ENCODE measurements at regions not wholly inside any gene's neighbourhood (a gene's known extent, or its start where the extent isn't known, plus 50 kb on each side); places are given as distances from the start of the nearest gene placed in this dataset.
A peak's percentile ranks its signal among the peaks of the same experiment; 100 is the strongest.

GRCh38 chr13:108496362-108497210 is 132.8 kb upstream of the MYO16 start:
- under 1% methylated on average over 30 of the region's 30 CpGs for WGBS (ENCODE audit: insufficient coverage)
- H3K27me3 ChIP-seq (ENCODE audit: control insufficient read depth, insufficient read depth, low read length) = peaks cover 13% of the 10 kb centered on the region
- peak in 4 of 6 donors; percentile 31 to 81 (median 54) for DNase-seq (ENCODE audit: low read depth in 4 of 6, low spot score in 6 of 6)
- peaks cover 20% of the 10 kb centered on the region for H3K4me1 ChIP-seq (ENCODE audit: control insufficient read depth, insufficient read depth, low read length)
- peak overlapping the region; percentile 63 for H3K4me3 ChIP-seq (ENCODE audit: low read depth, low read length)
- no peaks in the 10 kb centered on the region for H3K9me3 ChIP-seq (ENCODE audit: control insufficient read depth, insufficient read depth, low read length)
- H3K27ac ChIP-seq (ENCODE audit: low read depth, low read length) = peak overlapping the region; percentile 47
- no peaks in the 10 kb centered on the region for H3K36me3 ChIP-seq (ENCODE audit: control insufficient read depth, insufficient read depth, low read length)

GRCh38 chr13:108500711-108501110 is 128.7 kb upstream of the MYO16 start:
- H3K4me3 ChIP-seq (ENCODE audit: low read depth, low read length) = no peak overlapping the region
- no peak overlapping the region for H3K27ac ChIP-seq (ENCODE audit: low read depth, low read length)
- peaks cover 7% of the 10 kb centered on the region for H3K27me3 ChIP-seq (ENCODE audit: control insufficient read depth, insufficient read depth, low read length)
- peaks cover 4% of the 10 kb centered on the region for H3K9me3 ChIP-seq (ENCODE audit: control insufficient read depth, insufficient read depth, low read length)
- peaks cover 11% of the 10 kb centered on the region for H3K4me1 ChIP-seq (ENCODE audit: control insufficient read depth, insufficient read depth, low read length)
- no peaks in the 10 kb centered on the region for H3K36me3 ChIP-seq (ENCODE audit: control insufficient read depth, insufficient read depth, low read length)
- no peak for DNase-seq (ENCODE audit: low read depth in 4 of 6, low spot score in 6 of 6)
- 32% methylated on average over 6 of the region's 6 CpGs for whole genome bisulfite sequencing (ENCODE audit: insufficient coverage)

GRCh38 chr13:108508263-108508662 is 121.1 kb upstream of the MYO16 start:
- DNase-seq (ENCODE audit: low read depth in 4 of 6, low spot score in 6 of 6) = peak in 1 of 6 donors; percentile 38
- Histone ChIP-seq H3K4me1 (ENCODE audit: control insufficient read depth, insufficient read depth, low read length) (no peaks in the 10 kb centered on the region), H3K4me3 (ENCODE audit: low read depth, low read length) (no peak overlapping the region), H3K27me3 (ENCODE audit: control insufficient read depth, insufficient read depth, low read length) (no peaks in the 10 kb centered on the region), H3K9me3 (ENCODE audit: control insufficient read depth, insufficient read depth, low read length) (peaks cover 4% of the 10 kb centered on the region), H3K36me3 (ENCODE audit: control insufficient read depth, insufficient read depth, low read length) (no peaks in the 10 kb centered on the region), H3K27ac (ENCODE audit: low read depth, low read length) (no peak overlapping the region)
- no CpG with 5 or more reads among the region's 1 CpG for WGBS (ENCODE audit: insufficient coverage)

GRCh38 chr13:108525827-108526226 is 103.6 kb upstream of the MYO16 start:
- peak in 2 of 6 donors; percentile 6 to 28 for DNase-seq (ENCODE audit: low read depth in 4 of 6, low spot score in 6 of 6)
- H3K27me3 ChIP-seq (ENCODE audit: control insufficient read depth, insufficient read depth, low read length) = no peaks in the 10 kb centered on the region
- no peaks in the 10 kb centered on the region for H3K4me1 ChIP-seq (ENCODE audit: control insufficient read depth, insufficient read depth, low read length)
- no peaks in the 10 kb centered on the region for H3K9me3 ChIP-seq (ENCODE audit: control insufficient read depth, insufficient read depth, low read length)
- H3K4me3 ChIP-seq (ENCODE audit: low read depth, low read length) = no peak overlapping the region
- no peak overlapping the region for H3K27ac ChIP-seq (ENCODE audit: low read depth, low read length)
- no CpG with 5 or more reads among the region's 1 CpG for WGBS (ENCODE audit: insufficient coverage)
- no peaks in the 10 kb centered on the region for H3K36me3 ChIP-seq (ENCODE audit: control insufficient read depth, insufficient read depth, low read length)

GRCh38 chr13:108526286-108526685 is 103.1 kb upstream of the MYO16 start:
- H3K4me1 ChIP-seq (ENCODE audit: control insufficient read depth, insufficient read depth, low read length) = no peaks in the 10 kb centered on the region
- no peaks in the 10 kb centered on the region for H3K9me3 ChIP-seq (ENCODE audit: control insufficient read depth, insufficient read depth, low read length)
- H3K27ac ChIP-seq (ENCODE audit: low read depth, low read length) = no peak overlapping the region
- DNase-seq (ENCODE audit: low read depth in 4 of 6, low spot score in 6 of 6) = no peak
- H3K4me3 ChIP-seq (ENCODE audit: low read depth, low read length) = no peak overlapping the region
- H3K27me3 ChIP-seq (ENCODE audit: control insufficient read depth, insufficient read depth, low read length) = no peaks in the 10 kb centered on the region
- no peaks in the 10 kb centered on the region for H3K36me3 ChIP-seq (ENCODE audit: control insufficient read depth, insufficient read depth, low read length)
- no CpG with 5 or more reads among the region's 4 CpGs for WGBS (ENCODE audit: insufficient coverage)

- no peaks in the 10 kb centered on the region for H3K9me3 ChIP-seq (ENCODE audit: control insufficient read depth, insufficient read depth, low read length)
- no peaks in the 10 kb centered on the region for H3K27me3 ChIP-seq (ENCODE audit: control insufficient read depth, insufficient read depth, low read length)
- H3K36me3 ChIP-seq (ENCODE audit: control insufficient read depth, insufficient read depth, low read length) = no peaks in the 10 kb centered on the region
- WGBS (ENCODE audit: insufficient coverage) = no CpG with 5 or more reads among the region's 1 CpG
- no peaks in the 10 kb centered on the region for H3K4me1 ChIP-seq (ENCODE audit: control insufficient read depth, insufficient read depth, low read length)
- no peak overlapping the region for H3K4me3 ChIP-seq (ENCODE audit: low read depth, low read length)
- H3K27ac ChIP-seq (ENCODE audit: low read depth, low read length) = no peak overlapping the region
- no peak for DNase-seq (ENCODE audit: low read depth in 4 of 6, low spot score in 6 of 6)
Observed at GRCh38 chr13:108527844-108528243, 101.6 kb upstream of the MYO16 start.

GRCh38 chr13:108528303-108528702 is 101.1 kb upstream of the MYO16 start:
- DNase-seq (ENCODE audit: low read depth in 4 of 6, low spot score in 6 of 6) = peak in 1 of 6 donors; percentile 2
- H3K4me1 ChIP-seq (ENCODE audit: control insufficient read depth, insufficient read depth, low read length) = no peaks in the 10 kb centered on the region
- 40% methylated on average over 1 of the region's 2 CpGs for WGBS (ENCODE audit: insufficient coverage)
- no peak overlapping the region for H3K4me3 ChIP-seq (ENCODE audit: low read depth, low read length)
- H3K27ac ChIP-seq (ENCODE audit: low read depth, low read length) = no peak overlapping the region
- H3K27me3 ChIP-seq (ENCODE audit: control insufficient read depth, insufficient read depth, low read length) = no peaks in the 10 kb centered on the region
- no peaks in the 10 kb centered on the region for H3K9me3 ChIP-seq (ENCODE audit: control insufficient read depth, insufficient read depth, low read length)
- H3K36me3 ChIP-seq (ENCODE audit: control insufficient read depth, insufficient read depth, low read length) = no peaks in the 10 kb centered on the region

- H3K36me3 ChIP-seq (ENCODE audit: control insufficient read depth, insufficient read depth, low read length) = no peaks in the 10 kb centered on the region
- DNase-seq (ENCODE audit: low read depth in 4 of 6, low spot score in 6 of 6) = no peak
- H3K9me3 ChIP-seq (ENCODE audit: control insufficient read depth, insufficient read depth, low read length) = no peaks in the 10 kb centered on the region
- H3K4me1 ChIP-seq (ENCODE audit: control insufficient read depth, insufficient read depth, low read length) = no peaks in the 10 kb centered on the region
- H3K27ac ChIP-seq (ENCODE audit: low read depth, low read length) = no peak overlapping the region
- no peaks in the 10 kb centered on the region for H3K27me3 ChIP-seq (ENCODE audit: control insufficient read depth, insufficient read depth, low read length)
- H3K4me3 ChIP-seq (ENCODE audit: low read depth, low read length) = no peak overlapping the region
- no CpG with 5 or more reads among the region's 2 CpGs for WGBS (ENCODE audit: insufficient coverage)
Observed at GRCh38 chr13:108533842-108534241, 95.6 kb upstream of the MYO16 start.

- DNase-seq (ENCODE audit: low read depth in 4 of 6, low spot score in 6 of 6) = no peak
- H3K27me3 ChIP-seq (ENCODE audit: control insufficient read depth, insufficient read depth, low read length) = no peaks in the 10 kb centered on the region
- H3K27ac ChIP-seq (ENCODE audit: low read depth, low read length) = no peak overlapping the region
- H3K4me3 ChIP-seq (ENCODE audit: low read depth, low read length) = no peak overlapping the region
- no peaks in the 10 kb centered on the region for H3K36me3 ChIP-seq (ENCODE audit: control insufficient read depth, insufficient read depth, low read length)
- H3K9me3 ChIP-seq (ENCODE audit: control insufficient read depth, insufficient read depth, low read length) = no peaks in the 10 kb centered on the region
- no peaks in the 10 kb centered on the region for H3K4me1 ChIP-seq (ENCODE audit: control insufficient read depth, insufficient read depth, low read length)
Observed at GRCh38 chr13:108534728-108535127, 94.7 kb upstream of the MYO16 start.

- 36% methylated on average over 5 of the region's 5 CpGs for WGBS (ENCODE audit: insufficient coverage)
- peak in 2 of 6 donors; percentile 44 to 47 for DNase-seq (ENCODE audit: low read depth in 4 of 6, low spot score in 6 of 6)
- H3K4me1 ChIP-seq (ENCODE audit: control insufficient read depth, insufficient read depth, low read length) = peaks cover 5% of the 10 kb centered on the region
Observed at GRCh38 chr13:108549934-108550333, 79.5 kb upstream of the MYO16 start.

More at GRCh38 chr13:108549934-108550333, 79.5 kb upstream of the MYO16 start:
- Histone ChIP-seq H3K27me3 (ENCODE audit: control insufficient read depth, insufficient read depth, low read length) (no peaks in the 10 kb centered on the region), H3K36me3 (ENCODE audit: control insufficient read depth, insufficient read depth, low read length) (no peaks in the 10 kb centered on the region), H3K9me3 (ENCODE audit: control insufficient read depth, insufficient read depth, low read length) (no peaks in the 10 kb centered on the region), H3K27ac (ENCODE audit: low read depth, low read length) (no peak overlapping the region), H3K4me3 (ENCODE audit: low read depth, low read length) (no peak overlapping the region)
